Endothelial cell of hepatic sinusoid (primary cell): ENCODE measurements at regions not wholly inside any gene's neighbourhood (a gene's known extent, or its start where the extent isn't known, plus 50 kb on each side); places are given as distances from the start of the nearest gene placed in this dataset.
"Not testable (repeated sequence)": the region's sequence is repeated elsewhere in the genome, so short reads cannot be mapped to it uniquely, and the experiment has no call there.

Experiments used
- in situ Hi-C: cut with HindIII; loops from 2 replicates; pipeline ENCODE4 v1.10.0; 2017; ENCODE audit warnings: low sequenced_read_pairs

DNA sequence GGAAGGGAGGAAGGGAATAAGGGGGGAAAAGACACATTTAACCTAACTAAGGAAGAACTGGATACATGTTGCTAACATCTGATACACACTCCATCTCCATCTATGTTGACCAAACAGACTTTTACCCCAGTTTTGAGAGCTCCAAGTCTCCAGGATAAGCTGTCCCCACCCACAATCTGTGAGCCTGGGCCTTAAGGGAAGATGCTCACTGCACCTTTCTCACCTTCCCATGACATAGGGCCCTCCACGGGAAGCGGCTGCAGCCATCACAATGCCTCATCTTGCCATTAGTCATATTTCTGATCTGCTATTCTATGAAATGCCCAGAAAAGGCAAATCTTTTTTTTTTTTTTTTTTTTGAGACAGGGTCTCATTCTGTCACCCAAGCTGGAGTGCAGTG, 126.6 kb upstream of the SALL4 start:
- in situ Hi-C loops, result no loop called here

DNA sequence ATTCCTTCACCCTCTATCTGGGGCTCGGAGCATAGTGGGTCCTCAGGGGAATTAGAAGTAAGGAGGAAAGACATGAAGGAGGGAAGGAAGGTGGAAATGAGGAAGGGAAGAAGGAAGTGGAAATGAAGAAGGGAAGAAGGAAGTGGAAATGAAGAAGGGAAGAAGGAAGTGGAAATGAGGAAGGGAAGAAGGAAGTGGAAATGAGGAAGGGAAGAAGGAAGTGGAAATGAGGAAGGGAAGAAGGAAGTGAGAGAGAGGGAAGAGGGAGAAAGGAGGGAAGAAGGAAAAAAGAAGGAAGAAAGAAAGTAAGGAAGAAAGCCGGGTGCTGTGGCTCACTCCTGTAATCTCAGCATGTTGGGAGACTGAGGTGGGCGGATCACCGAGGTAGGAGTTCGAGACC, 125.6 kb upstream of the SALL4 start:
- in situ Hi-C loops, result not testable (repeated sequence)

DNA sequence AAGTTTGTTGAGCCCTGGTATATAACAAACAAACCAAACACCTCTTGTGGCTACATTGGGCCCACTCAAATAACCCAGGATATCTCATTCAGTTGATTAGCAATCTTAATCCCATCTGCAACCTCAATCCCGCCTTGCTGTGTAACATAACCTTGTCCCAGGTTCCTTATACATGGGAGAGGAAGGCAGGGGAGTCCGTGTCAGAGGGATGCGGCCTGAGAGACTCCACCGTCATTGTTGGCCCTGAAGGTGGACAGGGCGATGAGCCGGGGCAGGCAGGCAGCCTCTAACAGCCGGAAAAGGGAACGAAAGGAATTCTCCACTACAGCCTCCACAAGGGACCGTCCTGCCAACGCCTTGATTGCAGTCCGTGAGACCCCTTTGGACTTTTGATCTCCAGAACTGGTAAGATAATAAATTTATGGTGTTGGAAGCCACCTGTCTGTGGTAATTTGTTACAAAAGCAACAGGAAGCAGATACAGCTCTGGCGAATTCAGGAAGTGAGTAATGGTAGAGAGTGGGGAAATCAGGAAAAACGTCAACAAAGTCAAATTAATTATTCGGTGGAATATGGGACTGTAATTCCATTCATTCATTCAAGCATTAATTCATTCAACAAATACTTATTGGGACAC, 124.5 kb upstream of the SALL4 start:
- in situ Hi-C loops, result no loop called here

DNA sequence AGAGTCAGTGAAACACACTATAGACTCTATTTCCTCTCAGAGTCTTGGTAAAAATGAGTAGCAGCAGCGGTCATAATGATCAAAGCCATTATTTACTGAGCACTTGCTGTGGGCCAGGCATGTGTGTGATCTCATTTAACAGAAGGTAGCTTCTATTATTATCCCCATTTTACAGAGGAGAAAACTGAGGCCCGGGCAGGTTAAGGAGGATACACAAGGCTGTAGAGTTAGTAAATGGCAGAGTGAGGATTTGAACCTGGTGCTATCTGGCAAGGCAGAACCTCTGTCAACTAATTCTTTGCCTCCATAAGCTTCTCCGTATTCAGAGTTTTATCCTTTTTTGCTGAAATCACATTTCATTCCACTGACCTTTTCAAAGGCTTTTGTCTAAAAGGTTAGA, 122.2 kb upstream of the SALL4 start:
- in situ Hi-C loops, result no loop called here

DNA sequence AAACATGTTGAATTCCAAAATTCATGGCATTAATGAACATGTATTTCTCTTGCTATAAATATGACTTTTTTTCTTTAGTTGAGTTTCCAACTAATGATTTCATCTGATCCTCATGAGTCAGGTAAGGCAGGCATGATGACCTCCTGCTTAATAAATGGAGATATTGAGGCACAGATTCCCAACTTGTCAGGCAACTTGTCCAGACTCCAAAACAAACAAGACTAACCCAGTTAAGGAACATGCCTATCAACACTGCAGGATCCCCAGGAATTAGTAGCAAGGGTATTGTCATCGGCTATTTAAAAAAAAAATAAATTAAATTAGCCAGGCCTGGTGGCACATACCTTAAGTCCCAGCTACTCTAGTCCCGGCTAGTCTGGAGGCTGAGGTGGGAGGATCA, 121.3 kb upstream of the SALL4 start:
- in situ Hi-C loops, result no loop called here

DNA sequence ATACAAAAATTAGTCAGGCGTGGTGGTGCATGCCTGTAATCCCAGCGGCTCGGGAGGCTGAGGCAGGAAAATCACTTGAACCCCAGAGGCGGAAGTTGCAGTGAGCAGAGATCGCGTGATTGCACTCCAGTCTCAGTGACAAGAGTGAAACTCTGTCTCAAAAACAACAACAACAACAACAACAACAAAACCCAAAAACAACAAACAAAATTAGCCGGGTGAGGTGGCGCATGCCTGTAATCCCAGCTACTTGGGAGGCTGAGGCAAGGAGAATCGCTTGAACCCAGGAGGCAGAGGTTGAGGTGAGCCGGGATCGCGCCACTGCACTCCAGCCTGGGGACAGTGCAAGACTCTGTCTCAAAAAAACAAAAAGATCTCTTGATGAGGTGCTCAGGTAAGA, 120.5 kb upstream of the SALL4 start:
- in situ Hi-C loops, result not testable (repeated sequence)

DNA sequence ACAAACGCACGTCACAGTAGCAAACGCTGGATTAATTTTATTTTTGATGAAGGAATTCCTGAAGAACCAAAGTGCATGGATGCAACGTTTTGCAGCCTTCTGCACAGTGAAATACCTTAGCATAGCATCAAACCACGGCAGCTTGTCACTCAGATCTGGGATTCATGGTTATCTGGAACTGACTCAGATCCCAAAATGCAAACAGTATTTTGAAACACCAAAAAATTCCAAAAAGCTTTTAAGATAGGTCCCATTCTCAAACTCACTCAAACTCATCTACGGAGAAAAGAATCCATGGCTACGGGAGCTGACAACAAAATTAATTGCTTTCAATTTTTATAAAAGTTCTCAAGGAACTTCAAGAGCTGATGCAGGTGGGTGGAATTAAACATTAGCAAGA, 116.2 kb upstream of the SALL4 start:
- in situ Hi-C loops, result no loop called here

DNA sequence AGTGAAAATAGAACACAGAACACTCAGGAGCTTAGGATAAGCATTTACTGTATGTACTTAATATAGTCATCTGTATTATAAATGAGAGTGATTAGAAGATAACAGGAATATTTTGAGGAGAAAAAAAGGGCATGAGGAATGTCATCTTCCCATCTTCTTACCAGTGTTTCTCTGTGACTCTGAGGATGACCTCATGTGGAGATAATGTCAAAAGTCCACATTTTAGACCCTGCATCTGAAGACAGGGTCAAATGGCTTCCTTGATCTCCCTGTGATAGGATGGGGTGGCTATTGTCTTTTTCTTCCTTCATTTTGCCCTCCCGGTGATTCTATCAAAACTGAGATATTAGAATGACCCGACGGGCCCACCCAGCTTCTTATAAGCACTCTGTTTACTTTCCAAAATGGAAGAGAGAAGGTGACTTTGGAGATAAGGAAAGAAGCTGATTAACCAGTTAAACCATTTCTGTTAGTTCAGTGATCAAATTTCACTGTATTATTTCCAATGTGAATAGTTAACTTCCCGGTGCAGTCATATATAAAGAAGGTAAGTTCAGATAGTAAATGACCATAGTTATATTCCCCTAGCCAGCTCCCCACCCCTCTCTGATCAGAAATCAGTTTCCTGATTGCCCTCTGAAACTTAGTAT, 115.7 kb upstream of the SALL4 start:
- in situ Hi-C loops, result no loop called here

DNA sequence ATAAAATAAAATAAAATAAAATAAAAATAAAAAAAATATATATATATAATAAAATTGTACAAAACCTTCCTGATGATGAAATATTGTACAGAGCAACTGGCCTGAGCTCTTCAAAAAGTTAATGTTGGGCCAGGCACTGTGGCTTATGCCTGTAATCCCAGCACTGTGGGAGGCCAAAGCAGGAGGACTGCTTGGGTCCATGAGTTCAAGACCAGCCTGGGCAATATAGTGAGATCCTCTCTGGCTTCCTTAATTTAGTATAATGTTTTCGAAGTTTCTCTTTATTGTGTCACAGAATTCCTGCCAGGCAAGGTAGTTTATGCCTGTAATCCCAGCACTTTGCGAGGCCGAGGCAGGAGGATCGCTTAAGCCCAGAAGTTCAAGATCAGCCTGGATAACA, 113.9 kb upstream of the SALL4 start:
- in situ Hi-C loops, result no loop called here

DNA sequence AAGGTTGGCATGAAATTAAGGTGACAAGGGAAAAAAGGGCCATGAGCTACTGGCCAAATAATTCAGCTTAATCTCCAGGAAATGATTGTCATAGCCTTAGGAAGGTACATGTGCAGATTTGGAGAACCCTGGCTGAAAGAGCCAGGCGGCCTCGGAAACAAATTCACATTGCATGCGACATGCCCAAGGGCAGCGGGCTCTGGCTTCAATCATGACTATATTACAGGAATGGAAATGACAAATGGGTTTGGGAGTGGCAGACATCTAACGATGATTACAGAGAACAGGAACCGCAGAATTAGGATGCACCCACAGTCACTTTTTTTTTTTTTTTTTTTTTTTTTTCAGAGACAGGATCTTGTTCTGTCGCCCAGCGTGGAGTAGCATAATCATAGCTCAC, 112.4 kb upstream of the SALL4 start:
- in situ Hi-C loops, result no loop called here

DNA sequence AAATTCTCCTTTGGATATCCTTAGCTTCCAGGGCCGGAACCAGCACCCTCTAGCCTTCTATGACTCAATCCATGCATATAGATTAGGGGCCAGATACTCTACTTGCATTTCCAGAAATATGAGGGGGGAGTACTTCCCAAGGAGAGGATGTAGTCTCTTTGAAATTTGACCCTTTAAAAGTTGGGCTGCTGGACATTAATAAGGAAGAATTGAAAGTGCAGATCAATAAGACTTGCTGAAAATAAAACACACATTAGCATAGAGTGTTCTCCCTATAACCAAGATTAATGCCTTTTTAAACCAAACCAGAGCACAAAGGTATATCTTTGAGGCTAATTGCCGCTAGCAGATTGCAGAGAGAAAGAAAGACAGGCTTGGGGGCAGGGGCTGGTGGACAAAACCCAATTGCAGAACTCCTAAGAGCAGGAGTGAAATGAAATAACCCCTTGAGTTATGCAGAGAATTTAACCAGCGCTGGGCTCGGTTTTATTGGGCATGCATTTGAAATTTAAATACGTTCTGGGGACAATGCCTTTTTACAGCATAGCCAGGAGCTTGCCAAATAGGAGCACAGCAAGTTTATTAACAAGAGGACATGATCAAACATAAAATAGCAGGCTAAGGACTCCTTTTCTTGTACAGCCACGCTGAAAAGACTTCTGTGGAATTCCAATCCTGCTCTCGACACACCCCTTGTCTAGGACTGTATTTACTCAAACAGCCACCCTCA, 108.2 kb upstream of the SALL4 start:
- in situ Hi-C loops, result no loop called here

DNA sequence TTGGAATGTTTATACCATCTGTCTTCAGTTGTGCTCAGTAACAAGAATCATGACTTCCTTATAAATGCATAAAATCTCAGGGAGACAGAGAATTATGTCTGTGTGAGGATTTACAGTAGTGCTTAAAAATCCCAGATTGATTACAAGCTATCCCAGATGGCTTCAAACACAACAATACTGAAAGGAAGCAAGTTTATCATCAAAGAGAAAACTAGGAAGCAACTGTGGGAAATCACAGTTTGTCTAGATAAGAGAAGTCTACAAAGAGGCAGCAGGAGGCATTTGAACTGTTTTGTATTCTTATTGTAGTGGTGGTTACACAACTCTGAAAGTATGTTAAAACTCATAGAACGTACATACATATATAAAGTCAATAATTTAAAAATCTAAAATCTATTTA, 104.4 kb upstream of the SALL4 start:
- in situ Hi-C loops, result no loop called here

DNA sequence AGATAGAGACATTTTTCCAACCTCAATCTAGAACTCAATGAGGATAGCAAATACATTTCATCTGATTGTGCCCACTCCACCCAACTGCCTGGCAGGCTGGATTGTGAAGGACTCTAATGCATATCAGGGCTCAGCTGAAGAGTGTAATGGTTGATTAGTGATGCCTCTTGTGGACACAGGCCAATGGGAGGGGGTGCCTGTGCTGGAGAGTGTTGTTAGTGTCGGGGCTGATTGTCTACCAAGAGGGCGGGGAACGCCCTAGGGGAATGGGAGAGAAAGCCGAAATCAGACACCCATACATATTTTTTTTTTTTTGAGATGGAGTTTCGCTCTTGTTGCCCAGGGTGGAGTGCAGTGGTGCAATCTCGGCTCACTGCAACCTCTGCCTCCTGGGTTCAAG, 103.7 kb upstream of the SALL4 start:
- in situ Hi-C loops, result no loop called here

DNA sequence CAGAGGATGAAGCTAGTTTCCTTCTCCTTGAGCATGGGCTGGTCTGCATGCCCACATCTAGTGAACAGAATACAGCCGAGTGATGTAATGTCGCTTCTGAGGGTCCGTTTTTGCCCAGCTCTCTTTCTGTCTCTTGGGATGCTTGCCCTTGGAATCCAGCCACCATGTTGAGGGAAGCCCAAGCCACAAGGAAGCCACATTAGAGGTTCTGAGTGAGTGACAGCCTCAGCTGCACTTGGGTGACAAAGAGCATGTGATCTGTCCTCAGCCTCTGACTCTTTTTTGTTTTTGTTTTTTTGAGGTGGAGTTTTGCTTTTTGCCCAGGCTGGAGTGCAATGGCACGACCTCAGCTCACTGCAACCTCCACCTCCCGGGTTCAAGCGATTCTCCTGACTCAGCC, 100.6 kb upstream of the SALL4 start:
- in situ Hi-C loops, result loop anchor here (5.0 kb wide), 1 partner anchor 56 kb away; no protein-coding TSS in a partner anchor

DNA sequence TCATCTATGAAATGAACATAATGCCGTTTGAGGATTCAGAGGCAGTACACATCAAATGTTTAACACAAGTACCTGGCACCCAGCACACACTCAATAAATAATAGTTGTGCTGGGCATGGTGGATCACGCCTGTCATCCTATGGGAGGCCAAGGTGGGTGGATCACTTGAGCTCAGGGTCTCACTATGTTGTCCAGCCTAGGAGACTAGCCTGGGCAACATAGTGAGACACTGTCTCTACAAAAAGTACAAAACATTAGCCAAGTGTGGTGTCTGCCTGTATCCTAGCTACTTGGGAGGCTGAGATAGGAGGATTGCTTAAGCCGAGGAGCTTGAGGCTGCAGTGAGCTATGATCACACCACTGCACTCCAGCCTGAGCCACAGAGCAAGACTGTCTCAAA, 98.1 kb upstream of the SALL4 start:
- in situ Hi-C loops, result loop anchor here (5.0 kb wide), 1 partner anchor 53 kb away; no protein-coding TSS in a partner anchor

DNA sequence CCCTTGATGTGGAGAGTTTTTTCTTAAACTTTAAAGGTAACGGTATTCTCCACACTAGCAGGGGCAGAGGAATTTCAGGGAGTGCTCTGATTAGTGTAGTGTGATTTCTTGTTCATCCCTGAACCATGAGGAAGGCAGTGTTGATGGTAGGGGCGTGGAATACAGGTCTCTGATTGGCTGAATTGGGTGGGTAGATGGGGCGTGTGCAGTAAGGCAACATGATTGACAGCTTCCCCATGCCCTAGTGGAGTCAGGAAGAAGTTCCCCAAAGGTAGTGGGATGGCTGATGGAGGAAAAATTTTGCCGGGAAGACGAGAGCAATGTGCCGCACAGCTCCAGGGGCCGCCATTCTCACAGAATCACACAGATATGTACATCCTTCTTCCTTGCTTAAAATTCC, 97.4 kb upstream of the SALL4 start:
- in situ Hi-C loops, result loop anchor here (5.0 kb wide), 1 partner anchor 52 kb away; no protein-coding TSS in a partner anchor

DNA sequence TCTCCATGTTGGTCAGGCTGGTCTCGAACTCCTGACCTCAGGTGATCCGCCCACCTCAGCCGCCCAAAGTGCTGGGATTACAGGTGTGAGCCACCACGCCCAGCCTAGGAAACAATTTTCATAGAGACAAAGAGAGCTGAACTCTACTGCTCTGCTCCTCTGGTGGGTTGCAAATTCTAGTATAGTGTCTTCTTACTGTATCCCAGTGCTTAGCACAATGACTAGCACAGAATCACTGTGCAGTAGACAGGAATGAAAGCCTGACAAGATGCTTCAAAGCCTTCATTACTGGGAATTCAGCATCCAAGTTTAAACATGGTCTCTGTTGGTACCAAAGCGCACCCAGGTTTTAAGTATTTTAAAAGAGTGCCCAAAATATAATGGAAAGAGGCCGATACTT, 96.5 kb upstream of the SALL4 start:
- in situ Hi-C loops, result no loop called here

DNA sequence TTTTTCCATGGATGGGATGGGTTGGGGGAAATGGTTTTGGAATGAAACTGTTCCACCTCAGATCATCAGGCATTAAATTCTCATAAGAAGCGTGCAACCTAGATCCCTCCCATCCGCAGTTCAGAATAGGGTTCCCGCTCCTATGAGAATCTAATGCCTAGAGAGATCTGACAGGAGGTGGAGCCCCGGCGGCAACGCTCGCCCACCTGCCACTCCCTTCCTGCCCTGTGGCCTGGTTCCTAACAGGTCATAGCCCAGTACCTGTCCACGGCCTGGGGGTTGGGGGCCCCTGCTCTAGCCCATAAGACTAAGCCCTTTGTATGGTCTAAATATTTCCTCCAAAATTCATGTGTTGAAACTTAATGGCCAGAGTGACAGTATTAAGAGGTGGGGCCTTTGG, 92.3 kb upstream of the SALL4 start:
- in situ Hi-C loops, result no loop called here

DNA sequence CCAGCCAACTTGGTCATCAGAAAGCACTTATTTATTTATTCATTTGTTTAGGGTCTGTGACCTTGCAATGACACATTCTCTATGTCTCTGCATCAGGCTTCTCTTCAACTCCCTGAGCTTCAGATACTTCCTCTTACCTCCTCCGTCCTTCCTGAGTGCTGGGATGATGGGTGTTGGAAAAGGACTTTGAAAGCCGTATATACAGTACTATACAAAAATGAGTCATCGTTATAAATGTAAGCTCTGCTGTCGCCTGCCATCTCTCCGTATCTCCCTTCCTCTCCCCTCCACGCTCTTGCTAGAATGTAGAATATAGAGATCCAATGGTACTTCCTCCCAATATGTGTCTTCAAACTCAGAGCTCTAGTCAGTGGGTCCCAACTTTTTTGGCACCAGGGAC, 91.9 kb upstream of the SALL4 start:
- in situ Hi-C loops, result no loop called here

DNA sequence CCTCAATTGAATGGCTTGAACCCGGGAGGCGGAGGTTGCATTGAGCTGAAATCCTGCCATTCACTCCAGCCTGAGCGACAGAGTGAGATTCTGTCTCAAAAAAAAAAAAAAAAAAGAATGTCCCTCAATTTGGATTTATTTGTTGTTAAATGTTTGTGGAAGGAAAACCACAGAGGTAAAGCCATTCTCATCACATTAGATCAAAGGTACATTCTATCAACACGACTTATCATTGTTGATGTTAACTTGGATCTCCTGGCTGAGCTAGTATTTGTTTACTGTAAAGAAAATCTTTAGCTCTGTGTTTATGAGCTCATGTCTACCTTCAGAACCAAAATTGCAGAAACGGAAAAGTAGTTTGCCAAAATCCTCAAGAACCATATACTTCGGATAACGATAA, 91.4 kb upstream of the SALL4 start:
- in situ Hi-C loops, result no loop called here

DNA sequence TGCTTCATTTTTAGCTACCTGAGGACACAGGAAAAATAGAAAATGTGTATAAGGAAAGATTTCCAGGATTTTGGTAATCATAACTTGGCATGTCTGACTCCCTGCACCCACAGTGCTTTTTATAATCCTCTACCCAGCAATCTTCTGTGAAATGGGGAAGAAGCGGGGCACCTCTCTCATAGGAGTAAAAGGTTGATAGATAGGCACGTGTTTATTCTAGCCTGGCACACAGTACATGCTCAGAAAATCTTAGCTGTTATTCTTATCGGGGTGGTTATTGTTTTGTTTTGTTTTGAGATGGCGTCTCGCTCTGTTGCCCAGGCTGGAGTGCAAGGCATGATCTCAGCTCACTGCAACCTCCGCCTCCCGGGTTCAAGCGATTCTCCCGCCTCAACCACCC, 87.7 kb upstream of the SALL4 start:
- in situ Hi-C loops, result no loop called here

DNA sequence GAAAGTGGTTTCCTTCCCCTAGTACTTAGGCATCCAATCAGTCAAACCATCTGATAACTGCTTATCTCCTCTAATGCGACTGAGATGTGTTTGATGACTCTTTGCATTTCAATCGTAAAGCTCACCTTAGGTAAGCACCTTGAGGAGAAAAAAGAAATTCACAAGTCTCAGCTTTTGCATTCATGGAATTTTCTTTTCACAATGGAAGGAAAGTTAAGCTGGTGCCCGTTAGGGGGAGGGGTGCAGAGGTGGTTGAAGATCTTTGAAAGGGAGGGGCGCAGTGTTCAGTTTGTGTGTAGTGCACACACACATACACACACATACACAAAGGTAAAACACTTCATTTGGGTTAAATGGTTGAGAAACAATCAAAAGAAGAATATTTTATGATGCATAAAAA, 87.1 kb upstream of the SALL4 start:
- in situ Hi-C loops, result loop anchor here (5.0 kb wide), 2 partner anchors 63 to 77 kb away; no protein-coding TSS in a partner anchor
